K562 (cell line): ENCODE measurements at regions not wholly inside any gene's neighbourhood (a gene's known extent, or its start where the extent isn't known, plus 50 kb on each side); places are given as distances from the start of the nearest gene placed in this dataset.
"Not testable (repeated sequence)": the region's sequence is repeated elsewhere in the genome, so short reads cannot be mapped to it uniquely, and the experiment has no call there.

Source experiments
- ATAC-seq: fragments of 200-7000 bp; cut with Tn5 transposase; 3 replicates; pipeline ENCODE4 v1.9.1; 2020; ENCODE audit warnings: moderate library complexity
- BruUV-seq: library from RNA; stranded (reverse); fragments of 400-500 nt; replicated peaks from 2 replicates; lab custom pipeline; 2021; lab: Mats Ljungman, UMichigan
- CTCF ChIA-PET: fragments of 300-600 bp; formaldehyde crosslinking; extraction: SDS; loops from one replicate; lab custom pipeline; 2021; ENCODE audit warnings: low intra/inter-chr PET ratio; lab: Yijun Ruan, JAX
- POLR2A ChIA-PET: fragments of 300-600, 350-650 bp; sonication (Branson Sonifier 250); formaldehyde crosslinking; extraction: SDS; loops from one replicate; lab custom pipeline; 2021; ENCODE audit warnings: antibody characterized with exemption, inconsistent platforms; lab: Yijun Ruan, JAX
- DNase-seq, 4 experiments: peaks; one replicate each; pipeline versions ENCODE4 v3.0.0 to v3.0.0-alpha.2; 2011 to 2018; ENCODE audit warnings: low spot score in 3 of 4, mixed read lengths in 3 of 4; ENCODE audit errors: extremely low read depth in 1 of 4
- FAIRE-seq: peaks from 2 replicates; lab custom pipeline; 2011; peaks lifted over from hg19 to GRCh38; lab: Jason Lieb, UNC
- H2AFZ ChIP-seq: 2 replicates; pipeline ENCODE4 v1.6.0; 2011; ENCODE audit warnings: low read depth, low read length, control low read depth, inconsistent platforms
- H3K27ac ChIP-seq: fragments of 200-600 bp; 3 replicates; pipeline ENCODE4 v1.8.0; 2011; ENCODE audit warnings: low read depth, mild to moderate bottlenecking, control low read depth, inconsistent platforms, low read length, moderate library complexity, mixed read lengths; ENCODE audit errors: extremely low read depth
- H3K27me3 ChIP-seq, 2 experiments: fragments of 300-600 bp in 1 of 2; 2 replicates in 1 of 2; 3 replicates in 1 of 2; pipeline versions ENCODE4 v1.6.0 to v1.8.0; 2011; ENCODE audit warnings: inconsistent platforms in 2 of 2, low read length in 2 of 2, mild to moderate bottlenecking in 1 of 2, mixed read lengths in 1 of 2, moderate library complexity in 1 of 2; ENCODE audit not compliant: control insufficient read depth in 2 of 2, insufficient read depth in 2 of 2
- H3K36me3 ChIP-seq: fragments of 300-600 bp; 3 replicates; pipeline ENCODE4 v1.8.0; 2011; ENCODE audit warnings: mild to moderate bottlenecking, low read length, inconsistent platforms; ENCODE audit not compliant: control insufficient read depth, insufficient read depth
- H3K4me1 ChIP-seq, 2 experiments: fragments of 200-600 bp in 1 of 2; replicated peaks in 1 of 2; 2 replicates in 1 of 2; 3 replicates in 1 of 2; pipeline versions ENCODE4 v1.5.1 to v1.8.0; 2011; ENCODE audit warnings: inconsistent platforms in 2 of 2, low read length in 2 of 2, mild to moderate bottlenecking in 1 of 2, mixed read lengths in 1 of 2, moderate library complexity in 1 of 2; ENCODE audit not compliant: control insufficient read depth in 2 of 2, insufficient read depth in 2 of 2
- H3K4me2 ChIP-seq: 2 replicates; pipeline ENCODE4 v1.6.1; 2011; ENCODE audit warnings: low read length, control low read depth, inconsistent platforms, mixed read lengths; ENCODE audit not compliant: insufficient read depth
- H3K4me3 ChIP-seq: fragments of 200-600 bp; sonication (generic), shearing (Covaris generic); 2 replicates; pipeline ENCODE4 v1.5.1; 2016; ENCODE audit warnings: control low read depth, inconsistent platforms
- H3K79me2 ChIP-seq: fragments of 200-600 bp; 3 replicates; pipeline ENCODE4 v1.8.0; 2011; ENCODE audit warnings: low read length, inconsistent platforms; ENCODE audit not compliant: control insufficient read depth, insufficient read depth
- H3K9ac ChIP-seq, 2 experiments: 2 replicates each; pipeline versions ENCODE4 v1.6.0 to v1.6.1; 2011; ENCODE audit warnings: low read depth in 2 of 2, low read length in 2 of 2, control low read depth in 1 of 2, inconsistent platforms in 1 of 2, mild to moderate bottlenecking in 1 of 2, mixed read lengths in 1 of 2; ENCODE audit not compliant: insufficient read depth in 1 of 2
- H3K9me1 ChIP-seq: one replicate; pipeline ENCODE4 v1.6.0; 2011; ENCODE audit warnings: inconsistent platforms, mild to moderate bottlenecking, low read length, moderate library complexity; ENCODE audit not compliant: control insufficient read depth, insufficient read depth
- H3K9me3 ChIP-seq: replicated peaks from 2 replicates; pipeline ENCODE4 v1.5.1; 2011; ENCODE audit warnings: low read depth, low read length, inconsistent platforms; ENCODE audit not compliant: control insufficient read depth, insufficient read depth
- H4K20me1 ChIP-seq: replicated peaks from 2 replicates; pipeline ENCODE4 v1.6.1; 2011; ENCODE audit warnings: low read length, inconsistent platforms, mixed read lengths; ENCODE audit not compliant: control insufficient read depth, insufficient read depth
- HEY1 ChIP-seq: fragments of 250-450 bp; sonication (Bioruptor Pico); IDR thresholded peaks from 2 replicates; pipeline ENCODE4 v1.5.0; 2020; ENCODE audit warnings: mild to moderate bottlenecking, moderate library complexity, borderline replicate concordance
- HMG20A ChIP-seq: fragments of 450-650 bp; formaldehyde crosslinking; conservative IDR thresholded peaks from 2 replicates; pipeline ENCODE4 v1.4.0; 2020; ENCODE audit warnings: mild to moderate bottlenecking, mixed read lengths
- HOMEZ ChIP-seq: fragments of 250-450 bp; sonication (Bioruptor Pico); IDR thresholded peaks from 2 replicates; pipeline ENCODE4 v1.4.0; 2020; ENCODE audit warnings: mild to moderate bottlenecking, moderate library complexity
- JUNB ChIP-seq: fragments of 450-650 bp; formaldehyde crosslinking; conservative IDR thresholded peaks from 2 replicates; pipeline ENCODE4 v1.4.0; 2020; ENCODE audit warnings: mild to moderate bottlenecking
- PPARD ChIP-seq: fragments of 250-450 bp; sonication (Bioruptor Pico); IDR thresholded peaks from 2 replicates; pipeline ENCODE4 v1.8.0; 2022; ENCODE audit warnings: inconsistent platforms, mild to moderate bottlenecking, moderate library complexity
- ZKSCAN3 ChIP-seq: fragments of 250-450 bp; sonication (Bioruptor Pico); IDR thresholded peaks from 2 replicates; pipeline ENCODE4 v1.4.0; 2020
- ZNF133 ChIP-seq: fragments of 250-450 bp; sonication (Bioruptor Pico); IDR thresholded peaks from 2 replicates; pipeline ENCODE4 v1.4.0; 2020; ENCODE audit warnings: mild to moderate bottlenecking
- ZNF408 ChIP-seq: fragments of 250-450 bp; sonication (Bioruptor Pico); IDR thresholded peaks from 2 replicates; pipeline ENCODE4 v1.4.0; 2020; ENCODE audit warnings: low read depth, mild to moderate bottlenecking, moderate library complexity
- ZNF561 ChIP-seq: fragments of 450-650 bp; formaldehyde crosslinking; conservative IDR thresholded peaks from 2 replicates; pipeline ENCODE4 v1.4.0; 2020; ENCODE audit warnings: mild to moderate bottlenecking, moderate library complexity
- ZNF57 ChIP-seq: fragments of 450-650 bp; formaldehyde crosslinking; IDR thresholded peaks from 2 replicates; pipeline ENCODE4 v1.4.0; 2020; ENCODE audit warnings: mild to moderate bottlenecking, moderate library complexity
- ZNF586 ChIP-seq: fragments of 450-650 bp; formaldehyde crosslinking; conservative IDR thresholded peaks from 2 replicates; pipeline ENCODE4 v1.4.0; 2020; ENCODE audit warnings: mild to moderate bottlenecking, moderate library complexity
- ZNF707 ChIP-seq: fragments of 250-450 bp; sonication (Bioruptor Pico); conservative IDR thresholded peaks from 2 replicates; pipeline ENCODE4 v1.8.0; 2022; ENCODE audit warnings: inconsistent platforms, mild to moderate bottlenecking, moderate library complexity
- ZSCAN32 ChIP-seq: fragments of 450-650 bp; formaldehyde crosslinking; IDR thresholded peaks from 2 replicates; pipeline ENCODE4 v1.4.0; 2020; ENCODE audit warnings: mild to moderate bottlenecking, moderate library complexity
- WGBS: fragments of 100-300 bp; shearing (Covaris generic); methylation state at CpG from one replicate; pipeline ENCODE4 v1.1.6; 2016; ENCODE audit warnings: low coverage, mixed read lengths; ENCODE audit not compliant: insufficient coverage; ENCODE audit errors: missing lambda C conversion rate; 5-methylcytosine and 5-hydroxymethylcytosine counted together
- in situ Hi-C: fragments of 300-500 bp; cut with MboI; formaldehyde crosslinking; loops from 4 replicates; pipeline ENCODE4 v1.15.0; 2018; ENCODE audit warnings: inconsistent platforms, mixed read lengths
- intact Hi-C: fragments of 100-400 bp; cut with micrococcal nuclease; formaldehyde crosslinking; loops from 2 replicates; pipeline ENCODE4 v1.14.2; 2022
- TF ChIP-seq, protein P1 (sequence below): fragments of 250-450 bp; sonication (Bioruptor Pico); IDR thresholded peaks from 2 replicates; pipeline ENCODE4 v1.4.0; 2020
- TF ChIP-seq, protein P2 (sequence below): fragments of 250-450 bp; sonication (Bioruptor Pico); IDR thresholded peaks from 2 replicates; pipeline ENCODE4 v1.4.0; 2020; ENCODE audit warnings: mild to moderate bottlenecking

- DNase-seq, H3K9ac ChIP-seq, H3K27ac ChIP-seq, H3K4me1 ChIP-seq, H3K4me3 ChIP-seq, H3K4me2 ChIP-seq, H4K20me1 ChIP-seq, H3K9me1 ChIP-seq, intact Hi-C loops, H3K9me3 ChIP-seq, POLR2A ChIA-PET, BruUV-seq, H2AFZ ChIP-seq, FAIRE-seq, ATAC-seq, H3K79me2 ChIP-seq, H3K36me3 ChIP-seq, CTCF ChIA-PET, H3K27me3 ChIP-seq: not testable (repeated sequence)
- WGBS: 0% methylated on average over 1 of the region's 1 CpG
- in situ Hi-C loops: loop anchor here (5.0 kb wide), 2 partner anchors 178 to 228 kb away; no protein-coding TSS in a partner anchor
- TF ChIP-seq HEY1 (0 out of 2 replicates have a peak, but pooled peaks have one; percentile 15), ZNF586 (CRISPR knock-in tag) (peak; percentile 94), ZNF133 (peak; percentile 97), ZKSCAN3 (CRISPR knock-in tag) (0 out of 2 replicates have a peak, but pooled peaks have one; percentile 57), HMG20A (CRISPR knock-in tag) (peak; percentile 82; the same call in 1 of the 2 replicates), HOMEZ (CRISPR knock-in tag) (peak; percentile 91; the same call in 1 of the 2 replicates), JUNB (peak; percentile 88), ZNF408 (peak; percentile 93; the same call in 1 of the 2 replicates), ZNF57 (CRISPR knock-in tag) (peak; percentile 91; the same call in 1 of the 2 replicates), ZSCAN32 (CRISPR knock-in tag) (peak; percentile 86), ZNF707 (CRISPR knock-in tag) (peak; percentile 68), PPARD (peak; percentile 90), ZNF561 (CRISPR knock-in tag) (peak; percentile 94)
- TF ChIP-seq, protein P1, sequence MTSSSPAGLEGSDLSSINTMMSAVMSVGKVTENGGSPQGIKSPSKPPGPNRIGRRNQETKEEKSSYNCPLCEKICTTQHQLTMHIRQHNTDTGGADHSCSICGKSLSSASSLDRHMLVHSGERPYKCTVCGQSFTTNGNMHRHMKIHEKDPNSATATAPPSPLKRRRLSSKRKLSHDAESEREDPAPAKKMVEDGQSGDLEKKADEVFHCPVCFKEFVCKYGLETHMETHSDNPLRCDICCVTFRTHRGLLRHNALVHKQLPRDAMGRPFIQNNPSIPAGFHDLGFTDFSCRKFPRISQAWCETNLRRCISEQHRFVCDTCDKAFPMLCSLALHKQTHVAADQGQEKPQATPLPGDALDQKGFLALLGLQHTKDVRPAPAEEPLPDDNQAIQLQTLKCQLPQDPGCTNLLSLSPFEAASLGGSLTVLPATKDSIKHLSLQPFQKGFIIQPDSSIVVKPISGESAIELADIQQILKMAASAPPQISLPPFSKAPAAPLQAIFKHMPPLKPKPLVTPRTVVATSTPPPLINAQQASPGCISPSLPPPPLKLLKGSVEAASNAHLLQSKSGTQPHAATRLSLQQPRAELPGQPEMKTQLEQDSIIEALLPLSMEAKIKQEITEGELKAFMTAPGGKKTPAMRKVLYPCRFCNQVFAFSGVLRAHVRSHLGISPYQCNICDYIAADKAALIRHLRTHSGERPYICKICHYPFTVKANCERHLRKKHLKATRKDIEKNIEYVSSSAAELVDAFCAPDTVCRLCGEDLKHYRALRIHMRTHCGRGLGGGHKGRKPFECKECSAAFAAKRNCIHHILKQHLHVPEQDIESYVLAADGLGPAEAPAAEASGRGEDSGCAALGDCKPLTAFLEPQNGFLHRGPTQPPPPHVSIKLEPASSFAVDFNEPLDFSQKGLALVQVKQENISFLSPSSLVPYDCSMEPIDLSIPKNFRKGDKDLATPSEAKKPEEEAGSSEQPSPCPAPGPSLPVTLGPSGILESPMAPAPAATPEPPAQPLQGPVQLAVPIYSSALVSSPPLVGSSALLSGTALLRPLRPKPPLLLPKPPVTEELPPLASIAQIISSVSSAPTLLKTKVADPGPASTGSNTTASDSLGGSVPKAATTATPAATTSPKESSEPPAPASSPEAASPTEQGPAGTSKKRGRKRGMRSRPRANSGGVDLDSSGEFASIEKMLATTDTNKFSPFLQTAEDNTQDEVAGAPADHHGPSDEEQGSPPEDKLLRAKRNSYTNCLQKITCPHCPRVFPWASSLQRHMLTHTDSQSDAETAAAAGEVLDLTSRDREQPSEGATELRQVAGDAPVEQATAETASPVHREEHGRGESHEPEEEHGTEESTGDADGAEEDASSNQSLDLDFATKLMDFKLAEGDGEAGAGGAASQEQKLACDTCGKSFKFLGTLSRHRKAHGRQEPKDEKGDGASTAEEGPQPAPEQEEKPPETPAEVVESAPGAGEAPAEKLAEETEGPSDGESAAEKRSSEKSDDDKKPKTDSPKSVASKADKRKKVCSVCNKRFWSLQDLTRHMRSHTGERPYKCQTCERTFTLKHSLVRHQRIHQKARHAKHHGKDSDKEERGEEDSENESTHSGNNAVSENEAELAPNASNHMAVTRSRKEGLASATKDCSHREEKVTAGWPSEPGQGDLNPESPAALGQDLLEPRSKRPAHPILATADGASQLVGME: peak; percentile 92; the same call in 1 of the 2 replicates
- TF ChIP-seq, protein P2, sequence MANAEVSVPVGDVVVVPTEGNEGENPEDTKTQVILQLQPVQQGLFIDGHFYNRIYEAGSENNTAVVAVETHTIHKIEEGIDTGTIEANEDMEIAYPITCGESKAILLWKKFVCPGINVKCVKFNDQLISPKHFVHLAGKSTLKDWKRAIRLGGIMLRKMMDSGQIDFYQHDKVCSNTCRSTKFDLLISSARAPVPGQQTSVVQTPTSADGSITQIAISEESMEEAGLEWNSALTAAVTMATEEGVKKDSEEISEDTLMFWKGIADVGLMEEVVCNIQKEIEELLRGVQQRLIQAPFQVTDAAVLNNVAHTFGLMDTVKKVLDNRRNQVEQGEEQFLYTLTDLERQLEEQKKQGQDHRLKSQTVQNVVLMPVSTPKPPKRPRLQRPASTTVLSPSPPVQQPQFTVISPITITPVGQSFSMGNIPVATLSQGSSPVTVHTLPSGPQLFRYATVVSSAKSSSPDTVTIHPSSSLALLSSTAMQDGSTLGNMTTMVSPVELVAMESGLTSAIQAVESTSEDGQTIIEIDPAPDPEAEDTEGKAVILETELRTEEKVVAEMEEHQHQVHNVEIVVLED (CRISPR knock-in tag): 0 out of 2 replicates have a peak, but pooled peaks have one; percentile 51
These were observed 2287.3 kb upstream of the TPTE start for GRCh38 chr21:8234059-8234458.
